ENCODE measurements at regions not wholly inside any gene's neighbourhood (a gene's known extent, or its start where the extent isn't known, plus 50 kb on each side); places are given as distances from the start of the nearest gene placed in this dataset.
A peak's percentile ranks its signal among the peaks of the same experiment; 100 is the strongest.
"Not testable (repeated sequence)": the region's sequence is repeated elsewhere in the genome, so short reads cannot be mapped to it uniquely, and the experiment has no call there.

DNA sequence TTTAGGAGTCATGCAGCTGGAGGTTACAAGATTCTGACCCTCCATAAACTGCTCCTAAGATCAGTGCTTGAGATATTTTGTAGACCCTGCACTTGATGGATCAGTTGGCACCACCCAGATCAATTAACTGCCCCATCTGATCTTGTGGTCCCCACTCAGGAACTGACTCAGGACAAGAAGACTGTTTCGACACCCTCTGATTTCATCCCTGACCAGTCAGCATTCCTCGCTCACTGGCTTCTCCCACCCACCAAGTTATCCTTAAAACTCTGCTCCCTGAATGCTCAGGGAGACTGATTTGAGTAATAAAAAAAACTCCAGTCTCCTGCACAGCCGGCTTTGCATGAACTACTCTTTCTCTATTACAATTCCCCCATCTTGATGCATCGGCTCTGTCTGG is 360.2 kb downstream of the GALC start:
- DNase-seq, result no peak

- no peak for DNase-seq
Measured at GRCh38 chr14:87630846-87631245, 362.1 kb downstream of the GALC start.

- DNase-seq, result no peak
Measured at GRCh38 chr14:87629788-87630187, 363.2 kb downstream of the GALC start.

GRCh38 chr14:87628780-87629179 is 364.2 kb downstream of the GALC start:
- peak; percentile 59 for DNase-seq

DNA sequence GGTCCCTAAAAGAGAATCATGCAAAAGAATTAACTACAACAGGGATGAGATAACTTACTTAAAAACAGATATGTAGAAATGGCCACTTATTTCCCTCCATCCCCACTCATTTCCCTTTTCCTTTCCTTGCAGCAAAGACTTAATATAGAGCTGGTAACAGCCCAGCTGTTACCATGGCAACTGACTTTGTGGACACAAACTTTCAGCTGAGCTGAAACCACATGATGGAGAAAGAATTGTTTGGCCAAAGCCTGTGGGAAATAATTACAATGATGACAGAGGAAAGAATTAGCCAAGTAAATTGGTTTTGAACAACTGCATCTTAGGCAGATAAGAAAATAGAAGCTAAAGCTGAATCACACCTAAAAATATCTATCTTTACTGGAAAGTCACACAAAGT is 364.9 kb downstream of the GALC start:
- DNase-seq, result peak; percentile 95

DNA sequence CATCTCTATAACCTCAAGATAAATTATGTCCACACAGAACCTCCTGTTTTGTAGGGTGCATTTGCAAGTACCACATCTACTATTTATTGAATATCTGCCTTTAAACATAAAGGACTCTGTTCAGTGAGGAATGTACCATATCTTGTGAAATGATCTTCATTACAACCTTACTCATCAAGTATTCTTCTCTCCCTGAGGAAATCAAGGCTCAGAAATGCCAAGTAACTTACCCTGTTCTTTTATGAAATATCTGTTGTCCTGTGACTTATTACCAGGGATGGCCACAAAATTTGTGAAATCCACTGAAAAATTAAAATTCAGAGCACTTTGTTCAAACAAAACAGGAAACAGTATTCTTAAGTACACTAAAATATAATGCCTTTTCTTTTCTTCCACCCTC is 366.7 kb downstream of the GALC start:
- no peak for DNase-seq

GRCh38 chr14:87623616-87624015 is 369.4 kb downstream of the GALC start:
- no peak for DNase-seq

DNA sequence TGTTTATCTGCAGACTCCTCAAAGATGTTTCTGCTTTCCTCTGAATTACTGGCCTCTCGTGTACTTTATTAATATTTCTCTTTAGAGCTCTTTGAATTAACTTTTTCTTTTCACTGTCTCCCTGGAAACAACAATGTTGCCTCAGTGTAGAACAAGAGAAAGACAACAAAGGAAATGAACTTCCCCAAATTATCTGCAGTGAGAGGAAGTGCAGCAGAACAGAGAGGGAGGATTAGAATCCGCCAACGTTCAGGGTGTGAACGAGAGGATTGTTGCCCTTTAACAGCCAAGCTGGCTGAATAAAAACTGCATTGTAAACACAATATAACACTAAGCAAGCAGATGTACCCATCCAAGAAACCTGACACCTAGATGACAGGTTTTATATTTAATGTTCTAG is 375.9 kb downstream of the GALC start:
- no peak for DNase-seq

GRCh38 chr14:87615822-87616679 is 376.9 kb downstream of the GALC start:
- peak; percentile 60 for DNase-seq

DNA sequence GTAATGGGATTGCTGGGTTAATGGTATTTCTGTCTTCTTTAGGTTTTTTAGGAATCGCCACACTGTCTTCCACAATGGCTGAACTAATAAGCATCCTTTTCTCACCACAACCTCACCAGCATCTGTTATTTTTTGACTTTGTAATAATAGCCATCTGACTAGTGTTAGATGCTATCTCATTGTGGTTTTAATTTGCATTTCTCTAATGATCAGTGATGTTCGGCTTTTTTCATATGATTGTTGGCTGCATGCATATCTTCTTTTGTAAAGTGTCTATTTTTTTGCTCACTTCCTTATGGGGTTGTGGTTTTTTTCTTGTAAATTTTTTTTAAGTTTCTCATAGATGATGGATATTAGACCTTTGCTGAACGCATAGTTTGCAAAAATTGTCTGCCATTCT is 377.9 kb downstream of the GALC start:
- no peak for DNase-seq

- DNase-seq, result no peak
Measured at GRCh38 chr14:87613881-87614280, 379.1 kb downstream of the GALC start.

GRCh38 chr14:87607056-87607455 is 385.9 kb downstream of the GALC start:
- not testable (repeated sequence) for DNase-seq

GRCh38 chr14:87601036-87601435 is 391.9 kb downstream of the GALC start:
- DNase-seq, result peak; percentile 24

GRCh38 chr14:87600240-87600639 is 392.7 kb downstream of the GALC start:
- no peak for DNase-seq

GRCh38 chr14:87581298-87581697 is 411.7 kb downstream of the GALC start:
- DNase-seq, result no peak

GRCh38 chr14:87579036-87579435 is 413.9 kb downstream of the GALC start:
- DNase-seq, result peak; percentile 48

DNA sequence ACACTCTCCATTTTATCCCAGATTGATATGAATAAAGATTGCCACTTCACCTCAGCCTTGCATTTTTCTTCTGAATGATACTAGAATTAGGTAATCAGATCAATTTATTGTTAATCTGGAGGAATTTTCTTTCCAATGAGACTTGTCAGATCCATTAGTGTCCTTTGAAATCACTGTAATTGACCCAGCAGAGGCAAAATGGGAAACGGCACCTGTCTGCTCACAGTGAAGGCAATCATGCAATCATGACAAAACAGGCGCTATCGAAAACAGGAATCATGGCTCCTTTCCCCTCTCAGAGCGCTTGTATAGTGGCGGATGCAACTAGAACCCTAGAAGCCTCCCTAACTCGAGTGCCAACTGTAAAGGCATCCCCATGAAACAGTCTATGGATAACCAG is 417.6 kb downstream of the GALC start:
- no peak for DNase-seq

DNA sequence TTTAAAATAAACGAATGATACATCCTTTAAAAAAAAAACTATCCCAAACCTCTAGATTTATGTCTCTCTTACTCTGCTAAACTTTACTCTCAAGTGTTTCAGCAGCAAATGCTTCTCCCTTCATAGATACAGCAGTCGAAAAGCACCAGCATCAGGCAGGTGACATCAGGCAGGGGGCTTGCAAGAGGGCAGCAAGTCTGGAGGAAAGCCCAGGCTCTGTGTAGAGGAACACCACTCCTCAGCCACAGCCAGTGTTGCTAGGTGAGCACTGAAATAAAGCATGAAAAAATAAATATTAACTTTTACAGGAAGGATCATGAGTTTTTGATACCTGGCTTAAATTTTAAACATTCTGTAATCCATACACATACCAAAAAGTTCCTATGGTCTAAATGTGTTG is 419.4 kb downstream of the GALC start:
- DNase-seq, result no peak

GRCh38 chr14:87567618-87568295 is 425.2 kb downstream of the GALC start:
- DNase-seq, result peak; percentile 27

DNA sequence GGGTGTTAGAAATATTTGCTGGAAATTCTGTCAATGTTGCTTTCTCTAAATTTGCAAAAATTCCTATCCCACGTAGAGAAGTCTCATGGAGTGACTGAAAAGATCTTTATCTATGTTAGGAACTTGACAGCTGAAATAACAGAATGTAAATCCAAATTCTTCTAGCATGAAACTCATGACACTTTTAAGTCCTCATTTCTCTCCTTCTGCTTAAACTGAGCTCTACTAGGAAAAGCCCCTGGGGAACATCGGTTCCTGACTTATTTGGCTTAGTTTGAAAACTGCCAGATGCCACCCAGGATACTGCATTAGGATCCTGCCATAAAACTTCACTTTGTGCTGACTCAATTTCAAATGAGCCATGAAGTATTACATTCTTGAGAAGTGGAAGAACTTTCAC is 426.0 kb downstream of the GALC start:
- peak; percentile 24 for DNase-seq

GRCh38 chr14:87547536-87547935 is 445.4 kb downstream of the GALC start:
- no peak for DNase-seq

GRCh38 chr14:87542288-87542687 is 450.7 kb downstream of the GALC start:
- no peak for DNase-seq

- DNase-seq, result no peak
Measured at GRCh38 chr14:87540339-87540738, 452.6 kb downstream of the GALC start.
